ENCODE measurements at regions not wholly inside any gene's neighbourhood (a gene's known extent, or its start where the extent isn't known, plus 50 kb on each side); places are given as distances from the start of the nearest gene placed in this dataset.

GRCh38 chr9:126230692-126231091 lies 95.9 kb upstream of the MVB12B start:
- no peaks in the 10 kb centered on the region for H3K27me3 ChIP-seq (ENCODE audit: insufficient read depth, low read depth)
- H3K4me1 ChIP-seq (ENCODE audit: low read depth, poor library complexity, severe bottlenecking) = no peaks in the 10 kb centered on the region
- no peak for TF ChIP-seq CTCF (conservative IDR thresholded peaks at IDR 0.05; ENCODE audit: low read depth, low read length)
- no peak overlapping the region for H3K27ac ChIP-seq
- H3K4me3 ChIP-seq (IDR thresholded peaks at IDR 0.05; ENCODE audit: insufficient read depth, low read depth, low read length) = no peak overlapping the region
- no peak overlapping the region for H2AFZ ChIP-seq (ENCODE audit: low read depth)
- H4K20me1 ChIP-seq (ENCODE audit: insufficient read depth) = no peaks in the 10 kb centered on the region
- H3K79me2 ChIP-seq (ENCODE audit: insufficient read depth, low read depth) = no peaks in the 10 kb centered on the region
- H3K9ac ChIP-seq = no peak overlapping the region
- H3K36me3 ChIP-seq (ENCODE audit: insufficient read depth) = no peaks in the 10 kb centered on the region
- no peak overlapping the region for H3K4me2 ChIP-seq

- no peak overlapping the region for H3K4me3 ChIP-seq (IDR thresholded peaks at IDR 0.05; ENCODE audit: insufficient read depth, low read depth, low read length)
- H2AFZ ChIP-seq (ENCODE audit: low read depth) = no peak overlapping the region
- H3K27me3 ChIP-seq (ENCODE audit: insufficient read depth, low read depth) = no peaks in the 10 kb centered on the region
- H4K20me1 ChIP-seq (ENCODE audit: insufficient read depth) = no peaks in the 10 kb centered on the region
- TF ChIP-seq CTCF (conservative IDR thresholded peaks at IDR 0.05; ENCODE audit: low read depth, low read length) = no peak
- no peaks in the 10 kb centered on the region for H3K79me2 ChIP-seq (ENCODE audit: insufficient read depth, low read depth)
- no peaks in the 10 kb centered on the region for H3K4me1 ChIP-seq (ENCODE audit: low read depth, poor library complexity, severe bottlenecking)
- H3K36me3 ChIP-seq (ENCODE audit: insufficient read depth) = no peaks in the 10 kb centered on the region
- no peak overlapping the region for H3K9ac ChIP-seq
- H3K27ac ChIP-seq = no peak overlapping the region
- no peak overlapping the region for H3K4me2 ChIP-seq
These were observed 94.2 kb upstream of the MVB12B start for GRCh38 chr9:126232461-126232860.

- Histone ChIP-seq H4K20me1 (ENCODE audit: insufficient read depth) (no peaks in the 10 kb centered on the region), H3K27me3 (ENCODE audit: insufficient read depth, low read depth) (no peaks in the 10 kb centered on the region), H3K4me2 (no peak overlapping the region), H3K27ac (no peak overlapping the region), H3K9ac (no peak overlapping the region), H3K4me3 (IDR thresholded peaks at IDR 0.05; ENCODE audit: insufficient read depth, low read depth, low read length) (no peak overlapping the region), H3K36me3 (ENCODE audit: insufficient read depth) (no peaks in the 10 kb centered on the region), H3K4me1 (ENCODE audit: low read depth, poor library complexity, severe bottlenecking) (no peaks in the 10 kb centered on the region), H3K79me2 (ENCODE audit: insufficient read depth, low read depth) (no peaks in the 10 kb centered on the region), H2AFZ (ENCODE audit: low read depth) (no peak overlapping the region)
- no peak for TF ChIP-seq CTCF (conservative IDR thresholded peaks at IDR 0.05; ENCODE audit: low read depth, low read length)
These were observed 93.5 kb upstream of the MVB12B start for GRCh38 chr9:126233175-126233574.

GRCh38 chr9:126233913-126234525 lies 92.6 kb upstream of the MVB12B start:
- H3K27me3 ChIP-seq (ENCODE audit: insufficient read depth, low read depth) = no peaks in the 10 kb centered on the region
- H3K27ac ChIP-seq = no peak overlapping the region
- no peaks in the 10 kb centered on the region for H3K79me2 ChIP-seq (ENCODE audit: insufficient read depth, low read depth)
- no peaks in the 10 kb centered on the region for H4K20me1 ChIP-seq (ENCODE audit: insufficient read depth)
- no peaks in the 10 kb centered on the region for H3K36me3 ChIP-seq (ENCODE audit: insufficient read depth)
- no peak overlapping the region for H3K4me2 ChIP-seq
- H3K9ac ChIP-seq = no peak overlapping the region
- H3K4me3 ChIP-seq (IDR thresholded peaks at IDR 0.05; ENCODE audit: insufficient read depth, low read depth, low read length) = no peak overlapping the region
- H2AFZ ChIP-seq (ENCODE audit: low read depth) = no peak overlapping the region
- H3K4me1 ChIP-seq (ENCODE audit: low read depth, poor library complexity, severe bottlenecking) = no peaks in the 10 kb centered on the region
- no peak for TF ChIP-seq CTCF (conservative IDR thresholded peaks at IDR 0.05; ENCODE audit: low read depth, low read length)
